ENCODE measurements at regions not wholly inside any gene's neighbourhood (a gene's known extent, or its start where the extent isn't known, plus 50 kb on each side); places are given as distances from the start of the nearest gene placed in this dataset.

DNA sequence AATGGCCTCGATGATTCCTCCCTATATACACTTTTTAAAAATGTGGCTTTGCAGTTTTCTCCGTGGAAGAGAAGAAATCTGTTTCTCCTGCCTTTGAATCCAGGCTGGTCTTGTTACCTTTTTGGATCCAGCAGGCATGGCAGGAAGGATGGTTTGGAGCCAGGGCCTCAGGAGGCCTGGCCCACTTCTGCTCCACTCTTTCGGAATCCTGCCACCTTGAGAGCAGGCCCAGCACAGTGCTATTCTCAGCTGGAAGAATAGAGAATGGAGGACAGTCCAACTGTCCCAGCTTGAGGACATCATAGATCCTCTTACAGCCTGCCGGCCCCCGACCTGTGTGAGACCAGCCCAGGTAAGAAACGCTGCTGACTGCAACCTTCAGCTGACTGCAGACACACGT, 421.5 kb downstream of the FUT8 start:
- 0 out of 3 replicates have a peak, but pooled peaks cover 2% of the 10 kb centered on the region for H3K9me3 Mint-ChIP-seq
- H3K4me1 ChIP-seq (ENCODE audit: insufficient read depth): peaks cover 17% of the 10 kb centered on the region
- no peak overlapping the region for H2AFZ ChIP-seq
- no peaks in the 10 kb centered on the region for H3F3A ChIP-seq (replicated peaks; ENCODE audit: low read depth)
- DNase-seq (ENCODE audit: low spot score) (no peak), ATAC-seq (no peak)
- no peaks in the 10 kb centered on the region; the same call in 2 of the 3 replicates for H3K36me3 Mint-ChIP-seq (ENCODE audit: low read depth)
- H3K27me3 Mint-ChIP-seq (ENCODE audit: insufficient read depth, low read depth, poor library complexity): peaks cover 4% of the 10 kb centered on the region
- H3K9me2 ChIP-seq (ENCODE audit: insufficient read depth): peaks cover 3% of the 10 kb centered on the region; the same call in 1 of the 2 replicates
- no peak overlapping the region for H3K4me3 Mint-ChIP-seq
- TF ChIP-seq STAT1 (IDR thresholded peaks at IDR 0.05; ENCODE audit: unreplicated experiment) (no peak), ZNF114 (CRISPR knock-in tag; IDR thresholded peaks at IDR 0.05) (no peak), CREB1 (CRISPR knock-in tag; IDR thresholded peaks at IDR 0.05; ENCODE audit: low read depth) (no peak), POLR2AphosphoS5 (IDR thresholded peaks at IDR 0.05; ENCODE audit: low read depth) (no peak), EZH2 (IDR thresholded peaks at IDR 0.05; ENCODE audit: low read depth, unreplicated experiment) (no peak), JUNB (IDR thresholded peaks at IDR 0.05; ENCODE audit: unreplicated experiment) (no peak), ZNF331 (CRISPR knock-in tag; IDR thresholded peaks at IDR 0.05; ENCODE audit: low read depth) (no peak), NANOG (IDR thresholded peaks at IDR 0.05; ENCODE audit: borderline replicate concordance) (no peak), EZH2phosphoT487 (IDR thresholded peaks at IDR 0.05; ENCODE audit: unreplicated experiment) (no peak)
- TF ChIP-seq, protein P1, sequence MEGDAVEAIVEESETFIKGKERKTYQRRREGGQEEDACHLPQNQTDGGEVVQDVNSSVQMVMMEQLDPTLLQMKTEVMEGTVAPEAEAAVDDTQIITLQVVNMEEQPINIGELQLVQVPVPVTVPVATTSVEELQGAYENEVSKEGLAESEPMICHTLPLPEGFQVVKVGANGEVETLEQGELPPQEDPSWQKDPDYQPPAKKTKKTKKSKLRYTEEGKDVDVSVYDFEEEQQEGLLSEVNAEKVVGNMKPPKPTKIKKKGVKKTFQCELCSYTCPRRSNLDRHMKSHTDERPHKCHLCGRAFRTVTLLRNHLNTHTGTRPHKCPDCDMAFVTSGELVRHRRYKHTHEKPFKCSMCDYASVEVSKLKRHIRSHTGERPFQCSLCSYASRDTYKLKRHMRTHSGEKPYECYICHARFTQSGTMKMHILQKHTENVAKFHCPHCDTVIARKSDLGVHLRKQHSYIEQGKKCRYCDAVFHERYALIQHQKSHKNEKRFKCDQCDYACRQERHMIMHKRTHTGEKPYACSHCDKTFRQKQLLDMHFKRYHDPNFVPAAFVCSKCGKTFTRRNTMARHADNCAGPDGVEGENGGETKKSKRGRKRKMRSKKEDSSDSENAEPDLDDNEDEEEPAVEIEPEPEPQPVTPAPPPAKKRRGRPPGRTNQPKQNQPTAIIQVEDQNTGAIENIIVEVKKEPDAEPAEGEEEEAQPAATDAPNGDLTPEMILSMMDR (conservative IDR thresholded peaks at IDR 0.05; ENCODE audit: low read depth in 2 of 2): no peak
- TF ChIP-seq, protein P2, sequence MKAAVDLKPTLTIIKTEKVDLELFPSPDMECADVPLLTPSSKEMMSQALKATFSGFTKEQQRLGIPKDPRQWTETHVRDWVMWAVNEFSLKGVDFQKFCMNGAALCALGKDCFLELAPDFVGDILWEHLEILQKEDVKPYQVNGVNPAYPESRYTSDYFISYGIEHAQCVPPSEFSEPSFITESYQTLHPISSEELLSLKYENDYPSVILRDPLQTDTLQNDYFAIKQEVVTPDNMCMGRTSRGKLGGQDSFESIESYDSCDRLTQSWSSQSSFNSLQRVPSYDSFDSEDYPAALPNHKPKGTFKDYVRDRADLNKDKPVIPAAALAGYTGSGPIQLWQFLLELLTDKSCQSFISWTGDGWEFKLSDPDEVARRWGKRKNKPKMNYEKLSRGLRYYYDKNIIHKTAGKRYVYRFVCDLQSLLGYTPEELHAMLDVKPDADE (IDR thresholded peaks at IDR 0.05): no peak
- TF ChIP-seq, protein P3, sequence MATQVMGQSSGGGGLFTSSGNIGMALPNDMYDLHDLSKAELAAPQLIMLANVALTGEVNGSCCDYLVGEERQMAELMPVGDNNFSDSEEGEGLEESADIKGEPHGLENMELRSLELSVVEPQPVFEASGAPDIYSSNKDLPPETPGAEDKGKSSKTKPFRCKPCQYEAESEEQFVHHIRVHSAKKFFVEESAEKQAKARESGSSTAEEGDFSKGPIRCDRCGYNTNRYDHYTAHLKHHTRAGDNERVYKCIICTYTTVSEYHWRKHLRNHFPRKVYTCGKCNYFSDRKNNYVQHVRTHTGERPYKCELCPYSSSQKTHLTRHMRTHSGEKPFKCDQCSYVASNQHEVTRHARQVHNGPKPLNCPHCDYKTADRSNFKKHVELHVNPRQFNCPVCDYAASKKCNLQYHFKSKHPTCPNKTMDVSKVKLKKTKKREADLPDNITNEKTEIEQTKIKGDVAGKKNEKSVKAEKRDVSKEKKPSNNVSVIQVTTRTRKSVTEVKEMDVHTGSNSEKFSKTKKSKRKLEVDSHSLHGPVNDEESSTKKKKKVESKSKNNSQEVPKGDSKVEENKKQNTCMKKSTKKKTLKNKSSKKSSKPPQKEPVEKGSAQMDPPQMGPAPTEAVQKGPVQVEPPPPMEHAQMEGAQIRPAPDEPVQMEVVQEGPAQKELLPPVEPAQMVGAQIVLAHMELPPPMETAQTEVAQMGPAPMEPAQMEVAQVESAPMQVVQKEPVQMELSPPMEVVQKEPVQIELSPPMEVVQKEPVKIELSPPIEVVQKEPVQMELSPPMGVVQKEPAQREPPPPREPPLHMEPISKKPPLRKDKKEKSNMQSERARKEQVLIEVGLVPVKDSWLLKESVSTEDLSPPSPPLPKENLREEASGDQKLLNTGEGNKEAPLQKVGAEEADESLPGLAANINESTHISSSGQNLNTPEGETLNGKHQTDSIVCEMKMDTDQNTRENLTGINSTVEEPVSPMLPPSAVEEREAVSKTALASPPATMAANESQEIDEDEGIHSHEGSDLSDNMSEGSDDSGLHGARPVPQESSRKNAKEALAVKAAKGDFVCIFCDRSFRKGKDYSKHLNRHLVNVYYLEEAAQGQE (IDR thresholded peaks at IDR 0.05; ENCODE audit: unreplicated experiment): no peak
- TF ChIP-seq, protein P4, sequence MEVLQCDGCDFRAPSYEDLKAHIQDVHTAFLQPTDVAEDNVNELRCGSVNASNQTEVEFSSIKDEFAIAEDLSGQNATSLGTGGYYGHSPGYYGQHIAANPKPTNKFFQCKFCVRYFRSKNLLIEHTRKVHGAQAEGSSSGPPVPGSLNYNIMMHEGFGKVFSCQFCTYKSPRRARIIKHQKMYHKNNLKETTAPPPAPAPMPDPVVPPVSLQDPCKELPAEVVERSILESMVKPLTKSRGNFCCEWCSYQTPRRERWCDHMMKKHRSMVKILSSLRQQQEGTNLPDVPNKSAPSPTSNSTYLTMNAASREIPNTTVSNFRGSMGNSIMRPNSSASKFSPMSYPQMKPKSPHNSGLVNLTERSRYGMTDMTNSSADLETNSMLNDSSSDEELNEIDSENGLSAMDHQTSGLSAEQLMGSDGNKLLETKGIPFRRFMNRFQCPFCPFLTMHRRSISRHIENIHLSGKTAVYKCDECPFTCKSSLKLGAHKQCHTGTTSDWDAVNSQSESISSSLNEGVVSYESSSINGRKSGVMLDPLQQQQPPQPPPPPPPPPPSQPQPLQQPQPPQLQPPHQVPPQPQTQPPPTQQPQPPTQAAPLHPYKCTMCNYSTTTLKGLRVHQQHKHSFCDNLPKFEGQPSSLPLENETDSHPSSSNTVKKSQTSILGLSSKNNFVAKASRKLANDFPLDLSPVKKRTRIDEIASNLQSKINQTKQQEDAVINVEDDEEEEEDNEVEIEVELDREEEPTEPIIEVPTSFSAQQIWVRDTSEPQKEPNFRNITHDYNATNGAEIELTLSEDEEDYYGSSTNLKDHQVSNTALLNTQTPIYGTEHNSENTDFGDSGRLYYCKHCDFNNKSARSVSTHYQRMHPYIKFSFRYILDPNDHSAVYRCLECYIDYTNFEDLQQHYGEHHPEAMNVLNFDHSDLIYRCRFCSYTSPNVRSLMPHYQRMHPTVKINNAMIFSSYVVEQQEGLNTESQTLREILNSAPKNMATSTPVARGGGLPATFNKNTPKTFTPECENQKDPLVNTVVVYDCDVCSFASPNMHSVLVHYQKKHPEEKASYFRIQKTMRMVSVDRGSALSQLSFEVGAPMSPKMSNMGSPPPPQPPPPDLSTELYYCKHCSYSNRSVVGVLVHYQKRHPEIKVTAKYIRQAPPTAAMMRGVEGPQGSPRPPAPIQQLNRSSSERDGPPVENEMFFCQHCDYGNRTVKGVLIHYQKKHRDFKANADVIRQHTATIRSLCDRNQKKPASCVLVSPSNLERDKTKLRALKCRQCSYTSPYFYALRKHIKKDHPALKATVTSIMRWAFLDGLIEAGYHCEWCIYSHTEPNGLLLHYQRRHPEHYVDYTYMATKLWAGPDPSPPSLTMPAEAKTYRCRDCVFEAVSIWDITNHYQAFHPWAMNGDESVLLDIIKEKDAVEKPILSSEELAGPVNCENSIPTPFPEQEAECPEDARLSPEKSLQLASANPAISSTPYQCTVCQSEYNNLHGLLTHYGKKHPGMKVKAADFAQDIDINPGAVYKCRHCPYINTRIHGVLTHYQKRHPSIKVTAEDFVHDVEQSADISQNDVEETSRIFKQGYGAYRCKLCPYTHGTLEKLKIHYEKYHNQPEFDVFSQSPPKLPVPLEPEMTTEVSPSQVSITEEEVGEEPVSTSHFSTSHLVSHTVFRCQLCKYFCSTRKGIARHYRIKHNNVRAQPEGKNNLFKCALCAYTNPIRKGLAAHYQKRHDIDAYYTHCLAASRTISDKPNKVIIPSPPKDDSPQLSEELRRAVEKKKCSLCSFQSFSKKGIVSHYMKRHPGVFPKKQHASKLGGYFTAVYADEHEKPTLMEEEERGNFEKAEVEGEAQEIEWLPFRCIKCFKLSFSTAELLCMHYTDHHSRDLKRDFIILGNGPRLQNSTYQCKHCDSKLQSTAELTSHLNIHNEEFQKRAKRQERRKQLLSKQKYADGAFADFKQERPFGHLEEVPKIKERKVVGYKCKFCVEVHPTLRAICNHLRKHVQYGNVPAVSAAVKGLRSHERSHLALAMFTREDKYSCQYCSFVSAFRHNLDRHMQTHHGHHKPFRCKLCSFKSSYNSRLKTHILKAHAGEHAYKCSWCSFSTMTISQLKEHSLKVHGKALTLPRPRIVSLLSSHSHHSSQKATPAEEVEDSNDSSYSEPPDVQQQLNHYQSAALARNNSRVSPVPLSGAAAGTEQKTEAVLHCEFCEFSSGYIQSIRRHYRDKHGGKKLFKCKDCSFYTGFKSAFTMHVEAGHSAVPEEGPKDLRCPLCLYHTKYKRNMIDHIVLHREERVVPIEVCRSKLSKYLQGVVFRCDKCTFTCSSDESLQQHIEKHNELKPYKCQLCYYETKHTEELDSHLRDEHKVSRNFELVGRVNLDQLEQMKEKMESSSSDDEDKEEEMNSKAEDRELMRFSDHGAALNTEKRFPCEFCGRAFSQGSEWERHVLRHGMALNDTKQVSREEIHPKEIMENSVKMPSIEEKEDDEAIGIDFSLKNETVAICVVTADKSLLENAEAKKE (CRISPR knock-in tag; IDR thresholded peaks at IDR 0.05): no peak
- no peaks in the 10 kb centered on the region for H4K20me1 ChIP-seq (replicated peaks; ENCODE audit: insufficient read depth)
- H3K4me3 ChIP-seq: no peak overlapping the region
- no peak overlapping the region for H3K27ac ChIP-seq (ENCODE audit: low read depth)
- H3K4me2 ChIP-seq: no peak overlapping the region
- H3K79me2 ChIP-seq (replicated peaks; ENCODE audit: insufficient read depth): no peaks in the 10 kb centered on the region
- H3K4me1 Mint-ChIP-seq: peaks cover 38% of the 10 kb centered on the region
- H3K36me3 ChIP-seq (ENCODE audit: insufficient read depth): no peaks in the 10 kb centered on the region
- no peak overlapping the region for H3K27ac Mint-ChIP-seq
- H3K27me3 ChIP-seq (ENCODE audit: insufficient read depth): no peaks in the 10 kb centered on the region
